ENCODE measurements at regions not wholly inside any gene's neighbourhood (a gene's known extent, or its start where the extent isn't known, plus 50 kb on each side); places are given as distances from the start of the nearest gene placed in this dataset.

- H3K4me3 Mint-ChIP-seq = no peak overlapping the region
- H3K9me3 ChIP-seq (ENCODE audit: control insufficient read depth, low read length, poor library complexity, severe bottlenecking) = no peaks in the 10 kb centered on the region
- no peaks in the 10 kb centered on the region for H3K27me3 Mint-ChIP-seq
- no peaks in the 10 kb centered on the region for H3K36me3 Mint-ChIP-seq (ENCODE audit: low read depth)
- no peaks in the 10 kb centered on the region for H3K4me1 Mint-ChIP-seq
- H3K27ac Mint-ChIP-seq = no peak overlapping the region
- ATAC-seq = no peak
- DNase-seq = no peak
Measured at GRCh38 chr12:61902403-61902802, 357.8 kb upstream of the USP15 start.

GRCh38 chr12:61911113-61911512 lies 349.1 kb upstream of the USP15 start:
- no peak overlapping the region for H3K27ac Mint-ChIP-seq

GRCh38 chr12:61915420-61915819 lies 344.8 kb upstream of the USP15 start:
- H3K4me3 Mint-ChIP-seq = no peak overlapping the region
- H3K27me3 Mint-ChIP-seq = no peaks in the 10 kb centered on the region
- DNase-seq = no peak
- H3K36me3 Mint-ChIP-seq (ENCODE audit: low read depth) = no peaks in the 10 kb centered on the region
- ATAC-seq = no peak
- no peaks in the 10 kb centered on the region for H3K9me3 ChIP-seq (ENCODE audit: control insufficient read depth, low read length, poor library complexity, severe bottlenecking)
- H3K27ac Mint-ChIP-seq = no peak overlapping the region
- H3K4me1 Mint-ChIP-seq = no peaks in the 10 kb centered on the region

More at GRCh38 chr12:61911113-61911512, 349.1 kb upstream of the USP15 start:
- H3K4me1 Mint-ChIP-seq = no peaks in the 10 kb centered on the region
- H3K27me3 Mint-ChIP-seq = no peaks in the 10 kb centered on the region
- no peaks in the 10 kb centered on the region for H3K9me3 ChIP-seq (ENCODE audit: control insufficient read depth, low read length, poor library complexity, severe bottlenecking)
- H3K4me3 Mint-ChIP-seq = no peak overlapping the region
- H3K36me3 Mint-ChIP-seq (ENCODE audit: low read depth) = no peaks in the 10 kb centered on the region
- ATAC-seq (no peak), DNase-seq (no peak)

DNA sequence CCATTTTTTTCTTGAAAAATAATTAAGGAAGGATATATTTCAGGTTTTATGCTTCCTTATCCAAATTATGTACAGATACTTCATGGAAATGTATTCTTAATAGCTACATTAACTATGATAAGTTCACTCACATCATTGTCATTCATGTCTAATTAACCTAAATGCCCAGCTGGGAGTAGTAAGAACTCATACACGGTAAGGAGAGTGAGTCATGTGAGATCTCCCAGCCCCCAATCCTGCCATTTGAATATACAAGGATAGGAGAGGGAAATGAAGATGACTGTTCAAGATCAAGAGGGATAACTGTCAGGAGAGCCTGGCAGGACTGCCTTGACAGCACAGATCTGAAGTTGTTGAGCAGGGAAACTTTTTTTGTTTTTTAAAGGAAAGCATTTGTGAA lies 343.4 kb upstream of the USP15 start:
- DNase-seq (no peak), ATAC-seq (no peak)
- Mint-ChIP-seq H3K4me3 (no peak overlapping the region), H3K36me3 (ENCODE audit: low read depth) (no peaks in the 10 kb centered on the region), H3K27ac (no peak overlapping the region), H3K4me1 (no peaks in the 10 kb centered on the region), H3K27me3 (no peaks in the 10 kb centered on the region)
- H3K9me3 ChIP-seq (ENCODE audit: control insufficient read depth, low read length, poor library complexity, severe bottlenecking) = no peaks in the 10 kb centered on the region

- no peaks in the 10 kb centered on the region for H3K9me3 ChIP-seq (ENCODE audit: control insufficient read depth, low read length, poor library complexity, severe bottlenecking)
- H3K4me1 Mint-ChIP-seq = no peaks in the 10 kb centered on the region
- H3K36me3 Mint-ChIP-seq (ENCODE audit: low read depth) = no peaks in the 10 kb centered on the region
- ATAC-seq (no peak), DNase-seq (no peak)
- H3K27ac Mint-ChIP-seq = no peak overlapping the region
- H3K4me3 Mint-ChIP-seq = no peak overlapping the region
- H3K27me3 Mint-ChIP-seq = no peaks in the 10 kb centered on the region
Measured at GRCh38 chr12:61919686-61920085, 340.5 kb upstream of the USP15 start.

GRCh38 chr12:61920230-61920629 lies 340.0 kb upstream of the USP15 start:
- H3K9me3 ChIP-seq (ENCODE audit: control insufficient read depth, low read length, poor library complexity, severe bottlenecking) = no peaks in the 10 kb centered on the region
- DNase-seq = no peak
- no peaks in the 10 kb centered on the region for H3K4me1 Mint-ChIP-seq
- no peak for ATAC-seq
- H3K27me3 Mint-ChIP-seq = no peaks in the 10 kb centered on the region
- no peak overlapping the region for H3K27ac Mint-ChIP-seq
- no peak overlapping the region for H3K4me3 Mint-ChIP-seq
- H3K36me3 Mint-ChIP-seq (ENCODE audit: low read depth) = no peaks in the 10 kb centered on the region

GRCh38 chr12:61923152-61923551 lies 337.1 kb upstream of the USP15 start:
- H3K4me3 Mint-ChIP-seq = no peak overlapping the region
- DNase-seq (no peak), ATAC-seq (no peak)
- no peaks in the 10 kb centered on the region for H3K36me3 Mint-ChIP-seq (ENCODE audit: low read depth)
- H3K4me1 Mint-ChIP-seq = no peaks in the 10 kb centered on the region
- no peaks in the 10 kb centered on the region for H3K9me3 ChIP-seq (ENCODE audit: control insufficient read depth, low read length, poor library complexity, severe bottlenecking)
- no peak overlapping the region for H3K27ac Mint-ChIP-seq
- no peaks in the 10 kb centered on the region for H3K27me3 Mint-ChIP-seq

- H3K9me3 ChIP-seq (ENCODE audit: control insufficient read depth, low read length, poor library complexity, severe bottlenecking) = no peaks in the 10 kb centered on the region
- no peaks in the 10 kb centered on the region for H3K36me3 Mint-ChIP-seq (ENCODE audit: low read depth)
- H3K4me1 Mint-ChIP-seq = no peaks in the 10 kb centered on the region
- no peak overlapping the region for H3K27ac Mint-ChIP-seq
- H3K4me3 Mint-ChIP-seq = no peak overlapping the region
- H3K27me3 Mint-ChIP-seq = no peaks in the 10 kb centered on the region
- no peak for DNase-seq
- ATAC-seq = no peak
Measured at GRCh38 chr12:61934564-61934963, 325.6 kb upstream of the USP15 start.

DNA sequence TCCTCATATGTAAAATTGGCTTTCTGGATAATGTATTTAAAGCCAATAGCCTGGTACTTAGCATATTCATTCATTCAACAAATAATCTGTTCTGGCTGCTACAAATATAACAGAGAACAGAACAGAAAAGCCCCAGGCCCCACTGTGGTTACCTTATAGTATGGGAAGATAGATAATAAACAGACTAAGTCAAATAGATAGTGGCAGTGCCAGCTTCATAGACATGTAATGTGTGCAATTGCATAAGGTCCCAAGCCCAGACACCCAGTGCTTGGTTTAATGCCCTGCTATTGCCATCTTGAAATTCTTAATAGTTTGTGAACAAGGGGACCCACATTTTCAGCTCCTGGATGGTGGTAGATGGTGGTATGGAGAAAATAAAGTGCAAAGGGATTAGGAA lies 320.2 kb upstream of the USP15 start:
- H3K4me3 Mint-ChIP-seq = no peak overlapping the region

DNA sequence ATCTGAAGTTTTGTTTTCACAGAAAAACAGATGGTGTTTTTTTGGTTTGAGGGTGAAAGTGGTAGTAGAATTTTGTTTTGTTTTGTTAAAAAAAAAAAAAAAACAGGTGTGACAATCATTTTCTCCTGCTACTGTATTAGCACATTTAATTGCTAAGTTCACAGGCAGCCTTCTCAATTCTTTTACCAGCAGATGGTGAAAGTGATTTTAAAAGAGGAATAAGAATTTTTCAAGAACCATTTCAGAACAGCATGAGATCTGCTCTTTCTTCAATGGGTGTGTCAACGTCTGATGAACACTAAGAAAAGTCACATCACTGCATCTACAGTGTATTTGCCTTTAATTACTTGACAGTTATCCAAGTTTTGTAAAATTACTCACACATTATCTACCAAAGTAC lies 303.7 kb upstream of the USP15 start:
- no peaks in the 10 kb centered on the region for H3K9me3 ChIP-seq (ENCODE audit: control insufficient read depth, low read length, poor library complexity, severe bottlenecking)
- H3K27me3 Mint-ChIP-seq = no peaks in the 10 kb centered on the region
- DNase-seq (no peak), ATAC-seq (no peak)
- no peak overlapping the region for H3K27ac Mint-ChIP-seq
- H3K4me3 Mint-ChIP-seq = no peak overlapping the region
- no peaks in the 10 kb centered on the region for H3K36me3 Mint-ChIP-seq (ENCODE audit: low read depth)
- no peaks in the 10 kb centered on the region for H3K4me1 Mint-ChIP-seq

More for the DNA sequence above, 320.2 kb upstream of the USP15 start:
- Mint-ChIP-seq H3K36me3 (ENCODE audit: low read depth) (no peaks in the 10 kb centered on the region), H3K27ac (no peak overlapping the region), H3K4me1 (no peaks in the 10 kb centered on the region), H3K27me3 (no peaks in the 10 kb centered on the region)
- ATAC-seq = no peak
- DNase-seq = no peak
- no peaks in the 10 kb centered on the region for H3K9me3 ChIP-seq (ENCODE audit: control insufficient read depth, low read length, poor library complexity, severe bottlenecking)

DNA sequence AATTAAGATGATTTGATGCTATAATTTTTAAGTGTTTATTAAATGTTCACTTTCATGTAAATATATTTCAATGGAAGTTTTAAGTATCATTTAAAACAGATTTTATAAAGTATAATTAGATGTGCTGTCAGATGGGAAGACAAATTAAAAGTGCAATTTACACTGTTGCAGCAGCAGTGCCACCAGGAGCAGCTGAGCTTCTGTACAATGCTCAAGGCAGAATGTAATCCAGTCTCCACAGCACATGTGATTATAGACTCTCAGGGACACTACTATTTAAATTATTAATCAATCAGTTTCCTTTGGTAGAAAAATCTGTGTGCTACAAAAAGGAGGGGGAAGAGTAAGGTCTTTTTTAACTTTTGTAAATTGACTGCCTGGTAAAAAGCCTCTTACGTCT lies 285.7 kb upstream of the USP15 start:
- Mint-ChIP-seq H3K27me3 (no peaks in the 10 kb centered on the region), H3K36me3 (ENCODE audit: low read depth) (no peaks in the 10 kb centered on the region), H3K27ac (no peak overlapping the region), H3K4me1 (no peaks in the 10 kb centered on the region), H3K4me3 (no peak overlapping the region)
- DNase-seq = no peak
- H3K9me3 ChIP-seq (ENCODE audit: control insufficient read depth, low read length, poor library complexity, severe bottlenecking) = peaks cover 4% of the 10 kb centered on the region
- no peak for ATAC-seq

- Mint-ChIP-seq H3K27ac (no peak overlapping the region), H3K27me3 (no peaks in the 10 kb centered on the region), H3K4me3 (no peak overlapping the region), H3K36me3 (ENCODE audit: low read depth) (no peaks in the 10 kb centered on the region), H3K4me1 (no peaks in the 10 kb centered on the region)
- ATAC-seq (no peak), DNase-seq (no peak)
- no peaks in the 10 kb centered on the region for H3K9me3 ChIP-seq (ENCODE audit: control insufficient read depth, low read length, poor library complexity, severe bottlenecking)
Measured at GRCh38 chr12:61985830-61986229, 274.4 kb upstream of the USP15 start.

DNA sequence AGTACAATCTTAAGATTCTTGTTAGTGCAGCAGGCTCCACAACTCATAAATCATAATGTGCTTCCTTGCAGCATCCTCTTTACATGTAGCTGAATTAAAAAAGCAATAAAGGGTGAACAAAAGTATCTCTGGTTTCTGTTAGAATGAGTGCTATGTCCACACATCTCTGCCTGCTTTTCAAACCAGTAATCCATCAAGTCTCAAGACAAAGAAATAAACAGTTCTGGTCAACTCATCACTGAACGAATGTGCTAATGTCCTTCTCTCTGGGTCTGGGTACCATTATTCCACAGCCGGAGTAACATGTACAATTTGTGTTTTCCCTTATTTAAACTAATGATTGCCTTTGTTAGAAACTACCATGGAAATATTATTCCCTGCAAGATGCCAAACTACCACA lies 273.0 kb upstream of the USP15 start:
- DNase-seq (no peak), ATAC-seq (no peak)
- Mint-ChIP-seq H3K4me3 (no peak overlapping the region), H3K4me1 (no peaks in the 10 kb centered on the region), H3K27me3 (no peaks in the 10 kb centered on the region), H3K36me3 (ENCODE audit: low read depth) (no peaks in the 10 kb centered on the region), H3K27ac (no peak overlapping the region)
- no peaks in the 10 kb centered on the region for H3K9me3 ChIP-seq (ENCODE audit: control insufficient read depth, low read length, poor library complexity, severe bottlenecking)

DNA sequence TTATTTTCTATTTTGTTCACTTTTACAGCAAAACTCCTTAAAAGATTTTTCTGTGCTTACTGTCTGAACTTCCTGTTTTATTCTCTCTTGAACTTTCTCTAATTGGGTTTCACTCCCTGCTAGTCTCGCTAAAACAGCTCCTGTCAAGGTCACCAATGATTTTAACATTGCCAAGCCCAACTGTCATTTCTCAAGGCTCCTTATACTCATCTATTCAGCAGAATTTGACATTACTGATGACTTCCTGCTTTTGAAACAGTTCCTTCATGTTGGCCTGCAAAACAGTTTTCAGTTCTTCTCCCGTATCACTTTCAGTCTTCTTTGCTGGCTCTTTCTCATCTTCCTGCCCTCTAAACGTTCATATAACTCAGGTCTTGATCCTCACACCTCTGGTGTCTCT lies 268.5 kb upstream of the USP15 start:
- ATAC-seq (no peak), DNase-seq (no peak)
- H3K27ac Mint-ChIP-seq = no peak overlapping the region
- H3K4me1 Mint-ChIP-seq = no peaks in the 10 kb centered on the region
- H3K9me3 ChIP-seq (ENCODE audit: control insufficient read depth, low read length, poor library complexity, severe bottlenecking) = no peaks in the 10 kb centered on the region
- no peaks in the 10 kb centered on the region for H3K27me3 Mint-ChIP-seq
- no peak overlapping the region for H3K4me3 Mint-ChIP-seq
- no peaks in the 10 kb centered on the region for H3K36me3 Mint-ChIP-seq (ENCODE audit: low read depth)
